HCT116 (cell line): ENCODE measurements at regions not wholly inside any gene's neighbourhood (a gene's known extent, or its start where the extent isn't known, plus 50 kb on each side); places are given as distances from the start of the nearest gene placed in this dataset.

ENCODE experiments used
- SP1 ChIP-seq: IDR thresholded peaks from 2 replicates; pipeline ENCODE4 v1.6.1; 2012; ENCODE audit warnings: low read depth
- TF ChIP-seq, protein P1 (sequence below), 3 experiments: fragments of 200-600 bp in 1 of 3; sonication (generic) in 1 of 3; IDR thresholded peaks in 2 of 3; conservative IDR thresholded peaks in 1 of 3; 2 replicates each; pipeline ENCODE4 v1.5.1; 2012 to 2017; ENCODE audit warnings: low read depth in 2 of 3, low read length in 2 of 3, antibody characterized with exemption in 1 of 3, borderline replicate concordance in 1 of 3, control low read depth in 1 of 3, mild to moderate bottlenecking in 1 of 3, mixed read lengths in 1 of 3, mixed run types in 1 of 3, moderate library complexity in 1 of 3; ENCODE audit not compliant: insufficient read depth in 1 of 3

DNA sequence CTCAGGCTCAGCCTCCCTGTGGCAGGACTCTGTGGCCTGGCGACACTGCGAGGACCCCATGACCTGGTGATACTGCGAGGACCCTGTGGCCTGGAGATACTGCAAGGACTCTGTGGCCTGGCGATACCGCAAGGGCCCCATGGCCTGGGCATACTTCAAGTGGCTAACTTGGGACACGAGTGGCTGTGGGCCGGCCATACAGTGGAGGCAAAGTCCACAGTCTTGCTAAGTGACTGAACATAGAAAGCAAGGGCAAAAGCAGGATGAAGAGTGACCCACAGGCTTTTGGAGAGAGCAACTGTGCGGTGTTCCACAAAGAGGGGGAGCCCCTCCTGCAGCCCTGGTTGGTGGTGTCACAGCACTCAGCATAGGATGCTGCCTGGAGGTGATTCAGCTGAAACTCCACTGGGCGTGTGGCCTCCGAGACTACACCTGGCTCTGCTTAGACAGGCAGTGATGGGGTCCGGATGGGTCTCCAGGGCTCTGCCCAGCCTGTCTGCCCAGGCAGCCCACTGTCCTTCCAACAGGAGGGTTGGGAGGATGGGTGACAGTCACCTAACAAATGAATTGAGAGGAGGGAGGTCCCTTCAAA lies 691.0 kb upstream of the HS6ST1 start:
- TF ChIP-seq SP1, result no peak
- TF ChIP-seq, protein P1, sequence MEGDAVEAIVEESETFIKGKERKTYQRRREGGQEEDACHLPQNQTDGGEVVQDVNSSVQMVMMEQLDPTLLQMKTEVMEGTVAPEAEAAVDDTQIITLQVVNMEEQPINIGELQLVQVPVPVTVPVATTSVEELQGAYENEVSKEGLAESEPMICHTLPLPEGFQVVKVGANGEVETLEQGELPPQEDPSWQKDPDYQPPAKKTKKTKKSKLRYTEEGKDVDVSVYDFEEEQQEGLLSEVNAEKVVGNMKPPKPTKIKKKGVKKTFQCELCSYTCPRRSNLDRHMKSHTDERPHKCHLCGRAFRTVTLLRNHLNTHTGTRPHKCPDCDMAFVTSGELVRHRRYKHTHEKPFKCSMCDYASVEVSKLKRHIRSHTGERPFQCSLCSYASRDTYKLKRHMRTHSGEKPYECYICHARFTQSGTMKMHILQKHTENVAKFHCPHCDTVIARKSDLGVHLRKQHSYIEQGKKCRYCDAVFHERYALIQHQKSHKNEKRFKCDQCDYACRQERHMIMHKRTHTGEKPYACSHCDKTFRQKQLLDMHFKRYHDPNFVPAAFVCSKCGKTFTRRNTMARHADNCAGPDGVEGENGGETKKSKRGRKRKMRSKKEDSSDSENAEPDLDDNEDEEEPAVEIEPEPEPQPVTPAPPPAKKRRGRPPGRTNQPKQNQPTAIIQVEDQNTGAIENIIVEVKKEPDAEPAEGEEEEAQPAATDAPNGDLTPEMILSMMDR (IDR thresholded peaks at IDR 0.05 in 2 of 3, conservative IDR thresholded peaks at IDR 0.05 in 1 of 3; ENCODE audit: borderline replicate concordance in 1 of 3, insufficient read depth in 1 of 3, low read depth in 2 of 3, low read length in 2 of 3), result no peak
